ENCODE measurements at regions not wholly inside any gene's neighbourhood (a gene's known extent, or its start where the extent isn't known, plus 50 kb on each side); places are given as distances from the start of the nearest gene placed in this dataset.

- H3K4me3 Mint-ChIP-seq = no peak overlapping the region
- H3K36me3 Mint-ChIP-seq (ENCODE audit: low read depth) = no peaks in the 10 kb centered on the region
- peaks cover 2% of the 10 kb centered on the region for H3K9me3 Mint-ChIP-seq
- no peaks in the 10 kb centered on the region for H3K27me3 Mint-ChIP-seq (ENCODE audit: low read depth)
- H3K4me1 Mint-ChIP-seq = peaks cover 31% of the 10 kb centered on the region
- TF ChIP-seq CTCF (conservative IDR thresholded peaks at IDR 0.05) = no peak
- H3K27ac Mint-ChIP-seq (ENCODE audit: unreplicated experiment) = no peak overlapping the region
- no peak for DNase-seq (ENCODE audit: low read depth, low spot score)
Measured at GRCh38 chr14:49193332-49194065, 392.7 kb downstream of the RPS29 start.

- Mint-ChIP-seq H3K9me3 (peaks cover 2% of the 10 kb centered on the region), H3K27ac (ENCODE audit: unreplicated experiment) (no peak overlapping the region), H3K36me3 (ENCODE audit: low read depth) (no peaks in the 10 kb centered on the region), H3K4me3 (no peak overlapping the region), H3K27me3 (ENCODE audit: low read depth) (no peaks in the 10 kb centered on the region), H3K4me1 (peaks cover 31% of the 10 kb centered on the region)
- no peak for DNase-seq (ENCODE audit: low read depth, low spot score)
- no peak for TF ChIP-seq CTCF (conservative IDR thresholded peaks at IDR 0.05)
Measured at GRCh38 chr14:49191380-49191779, 394.8 kb downstream of the RPS29 start.

- no peak for TF ChIP-seq CTCF (conservative IDR thresholded peaks at IDR 0.05)
- no peak for DNase-seq (ENCODE audit: low read depth, low spot score)
- H3K36me3 Mint-ChIP-seq (ENCODE audit: low read depth) = no peaks in the 10 kb centered on the region
- peak overlapping the region; percentile 95 for H3K27ac Mint-ChIP-seq (ENCODE audit: unreplicated experiment)
- no peaks in the 10 kb centered on the region for H3K27me3 Mint-ChIP-seq (ENCODE audit: low read depth)
- peaks cover 2% of the 10 kb centered on the region for H3K9me3 Mint-ChIP-seq
- peak overlapping the region; percentile 28 for H3K4me3 Mint-ChIP-seq
- H3K4me1 Mint-ChIP-seq = peaks cover 31% of the 10 kb centered on the region
Measured at GRCh38 chr14:49189375-49189774, 396.8 kb downstream of the RPS29 start.

GRCh38 chr14:49187799-49188198, 398.4 kb downstream of the RPS29 start:
- Mint-ChIP-seq H3K9me3 (peaks cover 5% of the 10 kb centered on the region), H3K36me3 (ENCODE audit: low read depth) (no peaks in the 10 kb centered on the region)
- no peak for TF ChIP-seq CTCF (conservative IDR thresholded peaks at IDR 0.05)

GRCh38 chr14:49173765-49174373, 412.3 kb downstream of the RPS29 start:
- peak; percentile 75 for DNase-seq (ENCODE audit: low read depth, low spot score)
- H3K27me3 Mint-ChIP-seq (ENCODE audit: low read depth) = no peaks in the 10 kb centered on the region
- peaks cover 7% of the 10 kb centered on the region for H3K9me3 Mint-ChIP-seq
- TF ChIP-seq CTCF (conservative IDR thresholded peaks at IDR 0.05) = peak; percentile 84
- H3K4me3 Mint-ChIP-seq = no peak overlapping the region
- H3K36me3 Mint-ChIP-seq (ENCODE audit: low read depth) = peaks cover 2% of the 10 kb centered on the region
- H3K27ac Mint-ChIP-seq (ENCODE audit: unreplicated experiment) = no peak overlapping the region
- H3K4me1 Mint-ChIP-seq = no peaks in the 10 kb centered on the region

More at GRCh38 chr14:49187799-49188198, 398.4 kb downstream of the RPS29 start:
- Mint-ChIP-seq H3K27ac (ENCODE audit: unreplicated experiment) (no peak overlapping the region), H3K4me1 (peaks cover 31% of the 10 kb centered on the region), H3K4me3 (no peak overlapping the region), H3K27me3 (ENCODE audit: low read depth) (no peaks in the 10 kb centered on the region)
- no peak for DNase-seq (ENCODE audit: low read depth, low spot score)
